Gastroesophageal sphincter (tissue), 4 donors: ENCODE measurements at regions not wholly inside any gene's neighbourhood (a gene's known extent, or its start where the extent isn't known, plus 50 kb on each side); places are given as distances from the start of the nearest gene placed in this dataset.

Experiments used
- ATAC-seq: fragments of 150-250 bp; one replicate; pipeline ENCODE4 v1.9.1; 2016; ENCODE audit warnings: mild to moderate bottlenecking, moderate library complexity
- H3K27ac ChIP-seq, 4 donors: fragments of 200-600 bp; sonication (generic) in 3 of 4; 1 replicate in 3 of 4; 2 replicates in 1 of 4; pipeline ENCODE4 v1.5.1; 2016 to 2019
- H3K27me3 ChIP-seq: fragments of 200-600 bp; sonication (generic); one replicate; pipeline ENCODE4 v1.5.1; 2019
- H3K36me3 ChIP-seq, 2 donors: fragments of 200-600 bp; sonication (generic); one replicate each; pipeline ENCODE4 v1.5.1; 2019; ENCODE audit warnings: control low read depth in 1 of 2
- H3K4me1 ChIP-seq, 3 donors: fragments of 200-600 bp; sonication (generic); 1 replicate in 2 of 3; 2 replicates in 1 of 3; pipeline ENCODE4 v1.5.1; 2016 to 2019; ENCODE audit warnings: control low read depth in 2 of 3
- H3K4me3 ChIP-seq, 2 donors: fragments of 200-600 bp; sonication (generic); one replicate each; pipeline ENCODE4 v1.5.1; 2019; ENCODE audit warnings: mild to moderate bottlenecking in 1 of 2, moderate library complexity in 1 of 2
- H3K9me3 ChIP-seq, 3 donors: fragments of 200-600 bp; sonication (generic); one replicate each; pipeline ENCODE4 v1.5.1; 2017 to 2019; ENCODE audit warnings: control low read depth in 2 of 3
- EP300 ChIP-seq: sonication (generic); formaldehyde crosslinking; IDR thresholded peaks from one replicate; pipeline ENCODE4 v1.6.1; 2017; ENCODE audit warnings: antibody characterized with exemption, mild to moderate bottlenecking
- POLR2A ChIP-seq, 2 donors: fragments of 450-650 bp; IDR thresholded peaks; one replicate each; pipeline ENCODE4 v1.6.1; 2017; ENCODE audit warnings: antibody characterized with exemption in 2 of 2, mild to moderate bottlenecking in 2 of 2, moderate library complexity in 1 of 2
- POLR2AphosphoS5 ChIP-seq: sonication (generic); formaldehyde crosslinking; IDR thresholded peaks from one replicate; pipeline ENCODE4 v1.6.1; 2017; ENCODE audit warnings: antibody characterized with exemption
- WGBS, 2 donors: methylation state at CpG; one replicate each; pipeline ENCODE4 v1.1.5; 2018; ENCODE audit warnings: low coverage in 1 of 2; 5-methylcytosine and 5-hydroxymethylcytosine counted together
- TF ChIP-seq, protein P1 (sequence below), 4 experiments: fragments of 200-600 bp in 2 of 4; fragments of 450-650 bp in 2 of 4; sonication (generic) in 1 of 4; IDR thresholded peaks; one replicate each; pipeline ENCODE4 v1.5.1; 2017 to 2019; ENCODE audit warnings: antibody characterized with exemption in 4 of 4, mild to moderate bottlenecking in 2 of 4, moderate library complexity in 2 of 4

- WGBS, 2 donors, result 67 to 83% methylated on average over 1 to 2 of the region's 21 CpGs
- H3K27ac ChIP-seq, result peak overlapping the region in 3 of 4 donors; percentile 91 to 98 (median 98)
- TF ChIP-seq EP300, result no peak
- TF ChIP-seq, protein P1, sequence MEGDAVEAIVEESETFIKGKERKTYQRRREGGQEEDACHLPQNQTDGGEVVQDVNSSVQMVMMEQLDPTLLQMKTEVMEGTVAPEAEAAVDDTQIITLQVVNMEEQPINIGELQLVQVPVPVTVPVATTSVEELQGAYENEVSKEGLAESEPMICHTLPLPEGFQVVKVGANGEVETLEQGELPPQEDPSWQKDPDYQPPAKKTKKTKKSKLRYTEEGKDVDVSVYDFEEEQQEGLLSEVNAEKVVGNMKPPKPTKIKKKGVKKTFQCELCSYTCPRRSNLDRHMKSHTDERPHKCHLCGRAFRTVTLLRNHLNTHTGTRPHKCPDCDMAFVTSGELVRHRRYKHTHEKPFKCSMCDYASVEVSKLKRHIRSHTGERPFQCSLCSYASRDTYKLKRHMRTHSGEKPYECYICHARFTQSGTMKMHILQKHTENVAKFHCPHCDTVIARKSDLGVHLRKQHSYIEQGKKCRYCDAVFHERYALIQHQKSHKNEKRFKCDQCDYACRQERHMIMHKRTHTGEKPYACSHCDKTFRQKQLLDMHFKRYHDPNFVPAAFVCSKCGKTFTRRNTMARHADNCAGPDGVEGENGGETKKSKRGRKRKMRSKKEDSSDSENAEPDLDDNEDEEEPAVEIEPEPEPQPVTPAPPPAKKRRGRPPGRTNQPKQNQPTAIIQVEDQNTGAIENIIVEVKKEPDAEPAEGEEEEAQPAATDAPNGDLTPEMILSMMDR (IDR thresholded peaks at IDR 0.05), result no peak
- no peak for TF ChIP-seq POLR2AphosphoS5
- no peak for TF ChIP-seq POLR2A (IDR thresholded peaks at IDR 0.05)
- no peaks in the 10 kb centered on the region for H3K27me3 ChIP-seq
- ATAC-seq, result no peak
- H3K4me1 ChIP-seq, result peaks cover 10 to 100% (median 90%) of the 10 kb centered on the region in 3 donors
- peaks cover 0 to 51% of the 10 kb centered on the region in 2 donors for H3K36me3 ChIP-seq
- H3K9me3 ChIP-seq, result no peaks in the 10 kb centered on the region
- H3K4me3 ChIP-seq, result no peak overlapping the region
Measured at GRCh38 chr12:124395284-124395752, 100.4 kb downstream of the RFLNA start.

DNA sequence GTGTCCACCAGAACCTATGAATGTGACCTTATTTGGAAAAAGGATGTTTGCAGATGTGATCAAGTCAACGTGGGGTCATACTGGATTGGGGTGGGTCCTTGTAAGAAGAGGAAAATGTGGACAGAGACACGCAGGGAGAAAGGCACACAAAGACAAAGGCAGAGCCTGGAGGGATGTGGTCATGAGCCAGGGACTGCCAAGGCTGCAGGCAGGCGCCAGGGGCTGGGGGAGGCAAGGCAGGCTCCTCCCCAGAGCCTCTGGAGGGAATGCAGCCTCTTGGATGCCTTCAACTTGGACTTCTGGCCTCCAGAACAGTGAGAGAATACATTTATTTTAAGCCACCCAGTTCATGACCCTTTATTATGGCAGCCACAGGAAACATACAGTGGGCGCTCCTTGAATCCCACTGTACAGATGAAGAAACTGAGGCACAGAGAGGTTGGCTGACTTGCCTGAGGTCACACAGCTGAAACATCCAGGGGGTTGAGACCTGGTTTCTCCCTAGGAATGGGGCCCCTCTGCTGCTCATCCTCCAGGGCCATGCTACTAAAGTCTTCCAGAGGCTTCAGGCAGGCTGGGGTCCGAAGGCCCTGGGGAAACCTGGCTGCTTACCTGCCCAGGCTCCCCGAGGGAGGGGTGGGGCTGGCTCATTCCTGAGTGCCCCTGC lies 99.7 kb downstream of the RFLNA start:
- TF ChIP-seq POLR2AphosphoS5 (peak; percentile 39), POLR2A (IDR thresholded peaks at IDR 0.05) (no peak)
- TF ChIP-seq, protein P1 (IDR thresholded peaks at IDR 0.05), result peak in 1 of 4 experiments; percentile 10
- H3K36me3 ChIP-seq, result peaks cover 0 to 45% of the 10 kb centered on the region in 2 donors
- H3K9me3 ChIP-seq, result no peaks in the 10 kb centered on the region
- no peak overlapping the region for H3K4me3 ChIP-seq
- peaks cover 10 to 100% (median 94%) of the 10 kb centered on the region in 3 donors for H3K4me1 ChIP-seq
- 15 to 29% methylated on average over 2 to 4 of the region's 6 CpGs for WGBS, 2 donors
- no peak for ATAC-seq
- H3K27ac ChIP-seq, result peak overlapping the region; percentile 34 to 98 (median 94)
- no peaks in the 10 kb centered on the region for H3K27me3 ChIP-seq

GRCh38 chr12:124393831-124394230 lies 98.9 kb downstream of the RFLNA start:
- peaks cover 0 to 45% of the 10 kb centered on the region in 2 donors for H3K36me3 ChIP-seq
- H3K4me1 ChIP-seq, result peaks cover 10 to 100% (median 90%) of the 10 kb centered on the region in 3 donors
- H3K4me3 ChIP-seq, result no peak overlapping the region
- H3K27ac ChIP-seq, result peak overlapping the region; percentile 34 to 98 (median 94)
- no peaks in the 10 kb centered on the region for H3K27me3 ChIP-seq
- ATAC-seq, result no peak
- H3K9me3 ChIP-seq, result no peaks in the 10 kb centered on the region
- 76 to 83% methylated on average over 5 to 8 of the region's 15 CpGs for whole genome bisulfite sequencing, 2 donors
- TF ChIP-seq POLR2AphosphoS5 (no peak), POLR2A (IDR thresholded peaks at IDR 0.05) (no peak), EP300 (no peak)
- TF ChIP-seq, protein P1 (IDR thresholded peaks at IDR 0.05), result no peak

DNA sequence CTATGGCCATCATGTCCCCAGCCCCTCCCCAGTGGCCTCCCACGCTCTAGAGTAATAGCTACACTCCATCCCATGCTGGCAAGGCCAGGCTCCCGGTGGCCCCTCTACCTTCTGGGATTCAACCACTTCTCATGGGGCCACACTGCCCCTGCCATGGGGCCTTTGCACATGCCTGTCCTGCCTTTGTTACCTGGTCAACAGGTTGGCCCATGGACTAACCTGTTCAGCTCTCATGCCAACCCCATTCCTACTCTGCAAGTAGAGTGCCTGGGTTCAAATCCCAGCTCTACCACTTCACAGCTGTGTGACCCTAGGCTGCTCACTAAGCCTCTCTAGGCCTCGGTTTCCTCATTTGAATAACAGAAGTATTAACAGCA lies 98.5 kb downstream of the RFLNA start:
- TF ChIP-seq, protein P1 (IDR thresholded peaks at IDR 0.05), result no peak
- no peak for TF ChIP-seq EP300
- no peak for TF ChIP-seq POLR2AphosphoS5
- TF ChIP-seq POLR2A (IDR thresholded peaks at IDR 0.05), result no peak
- Histone ChIP-seq H3K9me3 (no peaks in the 10 kb centered on the region), H3K4me3 (no peak overlapping the region), H3K27ac (peak overlapping the region; percentile 34 to 98 (median 94)), H3K4me1 (peaks cover 10 to 99% (median 89%) of the 10 kb centered on the region in 3 donors), H3K36me3 (peaks cover 0 to 42% of the 10 kb centered on the region in 2 donors), H3K27me3 (no peaks in the 10 kb centered on the region)
- ATAC-seq, result no peak
- 43 to 71% methylated on average over 1 to 2 of the region's 3 CpGs for WGBS, 2 donors
